Loucy (cell line): ENCODE measurements at regions not wholly inside any gene's neighbourhood (a gene's known extent, or its start where the extent isn't known, plus 50 kb on each side); places are given as distances from the start of the nearest gene placed in this dataset.

ENCODE experiments used
- H2AFZ ChIP-seq: fragments of 200-600 bp; sonication (generic); 2 replicates; pipeline ENCODE4 v1.6.0; 2016; ENCODE audit warnings: antibody characterized with exemption, mild to moderate bottlenecking, low read length, moderate library complexity
- H3F3A ChIP-seq: fragments of 200-600 bp; 2 replicates; pipeline ENCODE4 v1.6.0; 2016; ENCODE audit warnings: antibody characterized with exemption, low read depth, mild to moderate bottlenecking
- H3K27me3 ChIP-seq: fragments of 200-600 bp; sonication (generic); 2 replicates; pipeline ENCODE4 v1.6.1; 2014; ENCODE audit warnings: low read length, mild to moderate bottlenecking; ENCODE audit not compliant: insufficient read depth, poor library complexity, severe bottlenecking
- H3K36me3 ChIP-seq: fragments of 200-600 bp; sonication (generic); 2 replicates; pipeline ENCODE4 v1.6.1; 2016; ENCODE audit warnings: low read length; ENCODE audit not compliant: insufficient read depth
- H3K4me1 ChIP-seq: fragments of 200-600 bp; sonication (generic); 2 replicates; pipeline ENCODE4 v1.5.1; 2014; ENCODE audit warnings: low read length, mild to moderate bottlenecking; ENCODE audit not compliant: insufficient read depth, poor library complexity, severe bottlenecking
- H3K4me2 ChIP-seq: fragments of 200-600 bp; sonication (generic); 2 replicates; pipeline ENCODE4 v1.6.0; 2014; ENCODE audit warnings: antibody characterized with exemption, low read length, low read depth, mild to moderate bottlenecking; ENCODE audit not compliant: poor library complexity, severe bottlenecking
- H3K4me3 ChIP-seq: fragments of 200-600 bp; sonication (generic); 2 replicates; pipeline ENCODE4 v1.5.1; 2014; ENCODE audit warnings: low read length, mild to moderate bottlenecking, mixed read lengths; ENCODE audit not compliant: poor library complexity, severe bottlenecking
- H3K79me2 ChIP-seq: fragments of 200-600 bp; sonication (generic); 2 replicates; pipeline ENCODE4 v1.6.1; 2014; ENCODE audit warnings: low read length; ENCODE audit not compliant: insufficient read depth
- H3K9ac ChIP-seq: fragments of 200-600 bp; sonication (generic); 2 replicates; pipeline ENCODE4 v1.6.0; 2014; ENCODE audit warnings: mild to moderate bottlenecking, low read depth, low read length, moderate library complexity; ENCODE audit not compliant: poor library complexity, severe bottlenecking
- H3K9me2 ChIP-seq: fragments of 200-600 bp; sonication (generic); replicated peaks from 2 replicates; pipeline ENCODE4 v1.6.1; 2016; ENCODE audit warnings: low read depth, low read length, mixed read lengths
- H3K9me3 ChIP-seq: fragments of 200-600 bp; sonication (generic); 2 replicates; pipeline ENCODE4 v1.6.1; 2014; ENCODE audit warnings: mild to moderate bottlenecking, antibody characterized with exemption, low read length, low read depth; ENCODE audit not compliant: insufficient read depth
- H4K20me1 ChIP-seq: fragments of 200-600 bp; sonication (generic); 2 replicates; pipeline ENCODE4 v1.6.0; 2014; ENCODE audit warnings: antibody characterized with exemption, low read length, mild to moderate bottlenecking; ENCODE audit not compliant: insufficient read depth, poor library complexity, severe bottlenecking
- EZH2phosphoT487 ChIP-seq: fragments of 200-600 bp; IDR thresholded peaks from 2 replicates; pipeline ENCODE4 v1.6.1; 2018; ENCODE audit warnings: antibody characterized with exemption, mild to moderate bottlenecking, moderate library complexity, borderline replicate concordance
- TF ChIP-seq, protein P1 (sequence below): fragments of 200-600 bp; sonication (generic); conservative IDR thresholded peaks from 2 replicates; pipeline ENCODE4 v1.5.1; 2014; ENCODE audit warnings: mild to moderate bottlenecking, antibody characterized with exemption, low read length

DNA sequence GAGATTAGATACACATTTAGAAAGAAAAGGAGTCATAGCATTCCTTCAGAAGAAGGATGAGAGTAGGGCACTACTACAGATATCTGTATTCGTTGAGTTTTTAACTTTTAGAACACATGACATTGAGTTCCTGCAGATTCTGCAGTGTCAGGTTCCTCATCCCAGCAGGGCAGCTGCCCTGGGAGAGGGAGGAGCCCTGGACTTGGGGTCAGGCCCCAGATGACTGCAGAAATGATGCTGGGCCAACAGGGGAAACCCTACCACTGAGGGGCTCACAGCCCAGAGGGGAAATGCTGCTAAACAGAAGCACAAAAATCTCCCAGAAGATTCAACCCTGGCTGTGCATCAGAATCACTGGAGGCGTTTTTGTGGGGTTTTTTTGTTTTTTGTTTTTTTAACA lies 68.9 kb upstream of the TAF1L start:
- no peak overlapping the region for H2AFZ ChIP-seq
- no peak overlapping the region for H3K9ac ChIP-seq
- no peaks in the 10 kb centered on the region for H3K36me3 ChIP-seq
- H3K4me1 ChIP-seq = no peaks in the 10 kb centered on the region
- no peaks in the 10 kb centered on the region for H3K27me3 ChIP-seq
- no peaks in the 10 kb centered on the region for H3K9me2 ChIP-seq
- H3K4me2 ChIP-seq = no peak overlapping the region
- H3K79me2 ChIP-seq = no peaks in the 10 kb centered on the region
- H4K20me1 ChIP-seq = no peaks in the 10 kb centered on the region
- no peak overlapping the region for H3K4me3 ChIP-seq
- no peaks in the 10 kb centered on the region for H3F3A ChIP-seq
- H3K9me3 ChIP-seq = no peaks in the 10 kb centered on the region
- TF ChIP-seq EZH2phosphoT487 = no peak
- TF ChIP-seq, protein P1, sequence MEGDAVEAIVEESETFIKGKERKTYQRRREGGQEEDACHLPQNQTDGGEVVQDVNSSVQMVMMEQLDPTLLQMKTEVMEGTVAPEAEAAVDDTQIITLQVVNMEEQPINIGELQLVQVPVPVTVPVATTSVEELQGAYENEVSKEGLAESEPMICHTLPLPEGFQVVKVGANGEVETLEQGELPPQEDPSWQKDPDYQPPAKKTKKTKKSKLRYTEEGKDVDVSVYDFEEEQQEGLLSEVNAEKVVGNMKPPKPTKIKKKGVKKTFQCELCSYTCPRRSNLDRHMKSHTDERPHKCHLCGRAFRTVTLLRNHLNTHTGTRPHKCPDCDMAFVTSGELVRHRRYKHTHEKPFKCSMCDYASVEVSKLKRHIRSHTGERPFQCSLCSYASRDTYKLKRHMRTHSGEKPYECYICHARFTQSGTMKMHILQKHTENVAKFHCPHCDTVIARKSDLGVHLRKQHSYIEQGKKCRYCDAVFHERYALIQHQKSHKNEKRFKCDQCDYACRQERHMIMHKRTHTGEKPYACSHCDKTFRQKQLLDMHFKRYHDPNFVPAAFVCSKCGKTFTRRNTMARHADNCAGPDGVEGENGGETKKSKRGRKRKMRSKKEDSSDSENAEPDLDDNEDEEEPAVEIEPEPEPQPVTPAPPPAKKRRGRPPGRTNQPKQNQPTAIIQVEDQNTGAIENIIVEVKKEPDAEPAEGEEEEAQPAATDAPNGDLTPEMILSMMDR = no peak

DNA sequence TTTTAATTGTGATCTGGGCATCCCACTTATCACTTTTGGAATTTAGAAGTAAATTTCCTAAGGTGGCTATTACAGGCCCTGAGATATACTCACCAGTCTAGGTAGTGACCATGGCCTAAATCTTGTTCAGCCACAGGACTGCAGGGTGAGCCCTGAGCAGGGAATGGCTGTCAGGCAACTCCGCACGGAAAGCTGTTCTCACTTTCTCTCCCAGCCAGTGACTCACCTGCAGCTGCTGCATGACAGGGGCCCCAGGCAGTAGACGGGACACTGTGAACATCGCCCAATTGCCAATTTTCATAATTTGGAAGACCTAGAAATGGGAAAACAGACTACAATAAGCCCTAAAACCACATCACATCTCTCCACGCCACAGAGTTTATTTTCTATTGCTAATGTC lies 69.6 kb upstream of the TAF1L start:
- H3K9me2 ChIP-seq = no peaks in the 10 kb centered on the region
- no peak overlapping the region for H3K9ac ChIP-seq
- H2AFZ ChIP-seq = no peak overlapping the region
- no peak overlapping the region for H3K4me2 ChIP-seq
- H3K79me2 ChIP-seq = no peaks in the 10 kb centered on the region
- no peaks in the 10 kb centered on the region for H3K9me3 ChIP-seq
- no peak overlapping the region for H3K4me3 ChIP-seq
- TF ChIP-seq EZH2phosphoT487 = no peak
- TF ChIP-seq, protein P1 = no peak
- H3K4me1 ChIP-seq = no peaks in the 10 kb centered on the region
- no peaks in the 10 kb centered on the region for H3F3A ChIP-seq
- H3K36me3 ChIP-seq = no peaks in the 10 kb centered on the region
- no peaks in the 10 kb centered on the region for H4K20me1 ChIP-seq
- no peaks in the 10 kb centered on the region for H3K27me3 ChIP-seq

DNA sequence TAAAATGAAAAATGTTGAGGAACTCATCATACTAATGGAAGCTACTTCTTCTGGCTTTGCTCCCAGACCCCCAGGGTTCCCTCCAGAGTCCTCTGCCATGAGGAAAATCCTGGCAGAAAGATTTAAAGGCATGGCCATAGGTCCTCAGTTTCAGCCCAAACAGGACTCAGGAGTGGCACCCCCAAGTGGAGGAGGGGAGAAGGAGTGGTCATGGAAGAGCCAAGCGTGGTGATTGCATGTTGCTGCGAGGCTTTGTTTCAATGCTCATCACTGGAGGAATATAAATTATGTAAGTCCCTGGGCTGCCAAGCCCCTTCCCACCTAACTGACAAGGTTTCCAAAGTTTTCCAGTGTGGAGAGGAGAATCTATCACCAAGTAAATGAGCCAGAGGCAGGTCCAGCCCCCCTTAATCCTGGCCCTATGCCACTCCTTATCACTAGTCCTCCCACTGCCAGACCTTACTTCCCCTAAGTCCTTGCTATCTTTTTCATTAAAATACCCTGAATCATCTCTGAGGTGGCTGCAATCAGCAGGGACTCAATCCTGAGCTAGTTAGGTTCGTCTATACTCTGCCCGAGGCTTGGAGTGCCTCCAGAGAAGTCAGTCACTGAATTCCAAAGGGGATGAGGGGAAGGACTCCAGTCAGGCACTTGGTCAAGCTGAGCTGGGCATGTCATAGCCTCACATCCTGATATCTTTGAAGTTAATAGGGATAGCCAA lies 70.7 kb upstream of the TAF1L start:
- Histone ChIP-seq H3K27me3 (no peaks in the 10 kb centered on the region), H3K36me3 (no peaks in the 10 kb centered on the region), H3F3A (no peaks in the 10 kb centered on the region), H2AFZ (no peak overlapping the region), H3K4me3 (no peak overlapping the region), H3K79me2 (no peaks in the 10 kb centered on the region), H3K9me2 (no peaks in the 10 kb centered on the region), H4K20me1 (no peaks in the 10 kb centered on the region), H3K4me1 (no peaks in the 10 kb centered on the region), H3K4me2 (no peak overlapping the region), H3K9me3 (no peaks in the 10 kb centered on the region), H3K9ac (no peak overlapping the region)
- TF ChIP-seq, protein P1 = no peak
- TF ChIP-seq EZH2phosphoT487 = no peak
